ENCODE measurements at regions not wholly inside any gene's neighbourhood (a gene's known extent, or its start where the extent isn't known, plus 50 kb on each side); places are given as distances from the start of the nearest gene placed in this dataset.

- no peak for DNase-seq
These were observed 129.9 kb upstream of the B3GAT1 start for GRCh38 chr11:134541951-134542350.

GRCh38 chr11:134541355-134541754 is 129.3 kb upstream of the B3GAT1 start:
- no peak for DNase-seq

DNA sequence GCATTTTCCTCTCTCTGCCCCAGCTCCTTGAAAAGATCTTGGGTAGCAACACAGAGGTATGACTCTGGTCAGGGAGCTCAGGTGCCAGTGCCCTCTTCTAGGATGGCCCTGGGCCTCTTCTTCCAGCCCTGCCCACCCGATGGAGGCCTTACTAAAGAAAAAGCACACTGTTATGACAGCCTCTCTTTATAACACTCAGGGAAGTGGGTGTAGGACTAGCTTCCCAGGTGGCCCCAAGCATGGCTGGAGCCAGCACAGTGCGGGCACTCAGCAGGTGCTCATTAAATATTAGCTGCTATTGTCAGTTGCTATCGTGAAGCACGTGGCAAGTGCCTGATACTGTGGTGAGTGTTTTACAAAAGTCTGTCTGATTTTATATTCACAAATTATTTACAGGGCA is 127.2 kb upstream of the B3GAT1 start:
- DNase-seq = no peak

- no peak for DNase-seq
These were observed 126.7 kb upstream of the B3GAT1 start for GRCh38 chr11:134538742-134539141.

DNA sequence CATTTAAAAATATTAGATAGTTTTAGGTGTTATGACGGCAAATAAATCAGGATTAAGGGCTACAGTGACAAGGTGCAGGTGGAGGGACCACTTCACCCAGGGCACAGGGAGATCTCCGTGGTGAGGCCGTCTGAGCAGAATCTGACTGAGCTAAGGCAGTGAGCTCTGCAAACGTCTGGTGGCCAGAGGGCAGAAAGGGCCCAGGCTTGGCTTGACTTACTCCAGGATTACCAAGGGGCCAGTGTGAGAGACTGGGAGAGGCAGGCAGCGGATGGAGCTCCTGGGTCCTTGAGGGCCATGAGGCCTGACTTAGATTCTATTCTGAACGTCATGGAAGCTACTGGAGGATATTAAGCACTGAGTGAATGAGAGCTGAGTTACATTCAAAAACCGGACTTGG is 125.9 kb upstream of the B3GAT1 start:
- DNase-seq = no peak

GRCh38 chr11:134537296-134537695 is 125.3 kb upstream of the B3GAT1 start:
- DNase-seq = no peak

- no peak for DNase-seq
These were observed 124.6 kb upstream of the B3GAT1 start for GRCh38 chr11:134536677-134537076.

- DNase-seq = no peak
These were observed 124.2 kb upstream of the B3GAT1 start for GRCh38 chr11:134536219-134536618.

GRCh38 chr11:134535029-134536025 is 123.3 kb upstream of the B3GAT1 start:
- no peak for DNase-seq

DNA sequence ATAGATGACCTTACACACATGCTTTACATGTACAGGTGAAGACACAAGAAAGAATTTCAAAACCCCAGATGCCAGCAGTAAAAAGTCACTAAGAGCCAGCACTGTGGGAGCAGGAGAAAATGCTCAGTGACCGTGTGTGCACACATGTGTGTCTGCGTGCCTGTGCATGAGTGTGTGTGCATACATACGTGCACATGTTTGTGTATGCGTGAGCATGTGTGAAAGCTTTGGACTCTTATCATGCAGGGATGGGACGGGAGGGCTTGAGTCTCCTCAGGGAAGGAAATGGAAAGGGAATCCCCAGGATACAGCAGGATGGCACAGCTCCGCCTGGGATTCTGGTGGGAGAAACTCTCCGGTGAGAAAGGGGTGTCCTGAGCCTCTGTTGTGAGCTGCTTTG is 121.5 kb upstream of the B3GAT1 start:
- DNase-seq = no peak

DNA sequence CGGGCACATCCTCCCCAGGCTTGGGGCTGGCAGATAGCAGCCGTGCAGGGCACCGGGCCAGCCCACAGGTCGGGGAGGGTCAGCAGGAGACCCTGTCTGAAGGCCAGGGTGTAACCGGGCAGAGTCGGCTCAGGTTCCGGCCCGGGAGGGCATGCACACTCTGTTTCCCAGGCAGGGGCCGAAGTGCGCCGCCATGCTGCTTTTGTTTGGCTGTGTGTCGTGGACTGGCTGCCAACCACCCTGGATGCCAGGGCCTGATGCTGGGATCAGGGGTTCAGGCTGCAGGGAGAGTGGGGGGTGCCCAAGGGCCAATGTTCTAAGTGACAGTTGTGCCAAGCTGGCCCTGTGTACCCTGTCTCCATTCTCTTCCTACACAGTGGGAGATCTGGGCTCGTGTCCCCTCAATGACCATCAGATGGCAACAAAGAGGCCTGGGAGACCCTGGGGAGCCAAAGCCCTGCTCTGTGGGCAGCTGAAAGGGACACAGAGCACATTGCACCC is 120.9 kb upstream of the B3GAT1 start:
- DNase-seq = no peak

DNA sequence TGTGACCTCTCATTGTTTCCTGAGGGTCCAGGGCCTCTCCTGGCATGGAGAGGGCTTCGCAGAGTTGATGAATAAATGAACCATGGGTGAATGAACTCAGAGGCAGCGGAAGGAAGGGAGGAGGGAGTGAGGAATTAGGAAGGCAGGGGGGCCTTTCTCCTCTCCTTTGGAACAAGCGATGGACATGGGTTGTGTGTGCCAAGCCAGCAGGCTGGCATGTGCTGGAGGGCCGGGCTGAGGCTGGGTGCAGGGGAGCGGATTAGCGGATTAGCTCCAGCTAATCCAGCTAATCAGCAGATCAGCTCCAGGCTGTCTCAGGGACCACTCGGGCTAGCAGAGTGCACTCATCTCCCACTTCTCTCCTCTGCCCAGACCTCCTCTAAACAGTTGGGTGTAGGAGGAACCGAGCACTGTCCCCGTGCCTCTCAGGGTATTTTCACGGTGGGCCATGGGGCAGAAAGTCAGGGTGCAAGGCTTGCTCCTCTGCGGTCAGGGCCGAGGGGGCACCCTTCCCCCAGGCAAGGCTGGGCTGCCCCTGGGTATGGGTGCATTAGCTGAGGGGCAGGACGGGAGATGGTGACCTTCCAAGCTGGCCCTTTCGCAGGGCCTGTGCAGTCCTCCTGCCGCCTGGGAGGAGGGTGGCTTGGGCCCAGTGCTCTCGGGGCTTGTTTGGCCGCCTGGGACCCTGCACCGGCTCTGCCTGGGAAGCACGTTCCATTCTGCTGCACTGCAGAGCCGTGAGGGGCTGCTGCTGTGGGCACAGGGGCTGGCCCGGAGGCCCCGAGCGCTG is 120.3 kb upstream of the B3GAT1 start:
- DNase-seq = no peak

DNA sequence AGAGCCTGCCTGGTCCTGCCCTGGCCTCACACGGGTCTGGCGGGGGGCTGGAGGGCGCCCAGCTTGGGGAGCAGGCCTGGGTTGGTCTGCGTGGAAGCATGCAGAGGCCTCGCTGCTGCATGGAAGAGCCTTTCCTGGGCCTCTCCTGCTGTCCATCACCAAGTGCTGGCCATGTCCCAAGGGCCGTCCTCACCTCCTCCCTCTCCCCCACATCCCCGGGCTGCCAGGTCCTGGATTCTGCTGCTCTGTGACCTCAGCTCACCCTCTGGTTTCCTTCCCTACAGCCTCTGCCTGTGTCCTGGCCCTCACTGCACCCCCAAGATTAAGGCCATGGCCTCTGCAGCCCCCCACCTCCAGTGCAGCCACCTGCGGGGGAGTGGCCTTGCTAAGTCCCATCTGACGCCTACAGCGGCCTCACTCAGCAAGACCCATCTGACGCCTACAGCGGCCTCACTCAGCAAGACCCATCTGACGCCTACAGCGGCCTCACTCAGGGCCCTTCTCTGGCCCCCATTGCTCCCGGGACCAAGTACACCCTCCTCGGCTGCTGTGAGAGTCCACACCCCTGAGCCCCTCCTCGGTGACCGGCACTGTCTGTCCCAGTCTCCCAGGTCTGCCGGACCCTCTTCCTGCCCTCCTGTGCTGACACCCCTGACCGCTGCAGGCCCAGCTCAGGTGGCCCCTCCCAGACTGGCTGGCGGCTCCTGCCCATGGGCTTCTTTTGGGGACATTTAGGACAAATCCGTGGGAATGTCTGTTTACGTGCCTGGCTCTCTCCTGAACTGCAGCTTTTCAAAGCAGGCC is 119.5 kb upstream of the B3GAT1 start:
- DNase-seq = no peak

- DNase-seq = no peak
These were observed 118.7 kb upstream of the B3GAT1 start for GRCh38 chr11:134530636-134531326.

- no peak for DNase-seq
These were observed 117.4 kb upstream of the B3GAT1 start for GRCh38 chr11:134529212-134530096.

- DNase-seq = no peak
These were observed 116.4 kb upstream of the B3GAT1 start for GRCh38 chr11:134528453-134528852.

DNA sequence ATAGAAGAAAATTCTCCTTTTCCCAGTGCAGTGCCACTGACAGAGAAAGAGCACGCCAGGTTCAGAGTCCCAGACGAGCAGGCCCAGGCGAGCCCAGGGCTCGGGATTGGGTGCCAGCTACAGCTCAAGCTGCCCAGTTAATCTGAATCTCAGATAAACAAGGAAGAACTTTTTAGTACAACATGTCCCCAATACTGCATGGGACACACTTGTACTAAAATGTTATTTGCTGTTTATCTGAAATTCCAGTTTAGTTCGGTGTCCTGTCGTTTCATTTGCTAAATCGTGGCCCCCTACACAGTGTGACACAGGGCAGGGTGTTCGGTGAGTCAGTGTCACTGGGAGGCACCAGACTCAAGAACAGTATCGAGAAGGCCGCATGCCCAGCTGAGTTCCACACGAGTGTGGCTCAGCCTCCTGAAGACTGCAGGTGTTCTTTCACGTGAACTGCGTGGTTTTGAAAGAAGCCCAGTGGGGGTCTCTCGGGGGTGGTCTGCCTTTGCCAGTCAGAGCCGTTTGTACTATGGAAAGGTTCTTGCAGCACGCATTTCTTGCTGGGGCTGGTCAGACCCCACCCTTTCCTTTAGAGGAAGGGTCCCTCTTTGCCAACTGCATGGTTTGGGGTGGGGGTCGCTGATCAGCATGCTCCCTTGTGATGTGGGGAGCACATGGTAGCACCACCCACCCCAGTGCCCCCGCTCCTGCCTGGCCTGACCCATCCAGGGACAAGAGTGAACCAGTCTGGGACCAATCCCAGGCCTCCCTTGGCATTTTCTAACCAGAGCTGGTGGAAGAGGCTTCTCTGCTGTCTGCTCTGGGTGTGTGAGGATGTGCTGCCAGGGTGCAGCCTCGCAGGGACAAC is 115.6 kb upstream of the B3GAT1 start:
- DNase-seq = no peak

GRCh38 chr11:134524896-134525845 is 113.1 kb upstream of the B3GAT1 start:
- no peak for DNase-seq

- no peak for DNase-seq
These were observed 112.2 kb upstream of the B3GAT1 start for GRCh38 chr11:134524201-134524600.

All from stimulated activated CD4-positive, alpha-beta T cell treated with anti-CD3 and anti-CD28 coated beads, Interleukin-15, amount 100 ng/mL, for 24 hours (primary cell).